H1 (cell line): ENCODE measurements at regions not wholly inside any gene's neighbourhood (a gene's known extent, or its start where the extent isn't known, plus 50 kb on each side); places are given as distances from the start of the nearest gene placed in this dataset.

Source experiments
- CTCF ChIA-PET: fragments of 300-600 bp; sonication (Branson Sonifier 250); formaldehyde crosslinking; loops from one replicate; lab custom pipeline; 2021; ENCODE audit not compliant: partially characterized antibody; lab: Charles Lee
- POLR2A ChIA-PET: fragments of 300-600 bp; sonication (Branson Sonifier 250); formaldehyde crosslinking; loops from one replicate; lab custom pipeline; 2021; ENCODE audit warnings: inconsistent platforms; ENCODE audit not compliant: partially characterized antibody; lab: Charles Lee
- DNase-seq, 2 experiments: peaks; one replicate each; pipeline versions ENCODE4 v3.0.0 to v3.0.0-alpha.2; 2010 to 2022; ENCODE audit warnings: low spot score in 2 of 2, low read depth in 1 of 2, mixed read lengths in 1 of 2
- FAIRE-seq: peaks from 2 replicates; lab custom pipeline; 2011; peaks lifted over from hg19 to GRCh38; lab: Jason Lieb, UNC
- H2AFZ ChIP-seq: 2 replicates; pipeline ENCODE4 v1.8.1; 2012; ENCODE audit warnings: low read length, inconsistent platforms
- H2AK5ac ChIP-seq: 2 replicates; pipeline ENCODE4 v1.6.1; 2013; ENCODE audit warnings: low read depth, low read length
- H2BK120ac ChIP-seq: replicated peaks from 2 replicates; pipeline ENCODE3; 2013; ENCODE audit warnings: low read depth, low read length, inconsistent platforms
- H2BK12ac ChIP-seq: 2 replicates; pipeline ENCODE4 v1.6.1; 2013; ENCODE audit warnings: low read depth, low read length
- H2BK15ac ChIP-seq: 2 replicates; pipeline ENCODE4 v1.6.1; 2013; ENCODE audit warnings: low read length
- H2BK20ac ChIP-seq: 2 replicates; pipeline ENCODE4 v1.6.1; 2013; ENCODE audit warnings: low read length
- H2BK5ac ChIP-seq: 2 replicates; pipeline ENCODE4 v1.6.1; 2013; ENCODE audit warnings: low read depth, low read length
- H3K14ac ChIP-seq: 2 replicates; pipeline ENCODE4 v1.6.1; 2013; ENCODE audit warnings: inconsistent platforms; ENCODE audit not compliant: insufficient read length
- H3K18ac ChIP-seq: 2 replicates; pipeline ENCODE4 v1.6.1; 2013; ENCODE audit warnings: low read length; ENCODE audit errors: extremely low read depth
- H3K23ac ChIP-seq: 2 replicates; pipeline ENCODE4 v1.6.1; 2013; ENCODE audit warnings: inconsistent platforms; ENCODE audit not compliant: insufficient read length
- H3K23me2 ChIP-seq: 2 replicates; pipeline ENCODE4 v1.6.1; 2013; ENCODE audit warnings: low read depth, low read length
- H3K27ac ChIP-seq: 2 replicates; pipeline ENCODE4 v1.6.1; 2011; ENCODE audit warnings: low read depth, low read length, inconsistent platforms
- H3K27me3 ChIP-seq, 4 experiments: replicated peaks in 1 of 4; 1 replicate in 1 of 4; 2 replicates in 3 of 4; pipeline versions ENCODE4 v1.6.1 to v1.8.1; 2011 to 2013; ENCODE audit warnings: low read length in 3 of 4, mild to moderate bottlenecking in 3 of 4, inconsistent platforms in 2 of 4, mixed read lengths in 2 of 4, moderate library complexity in 1 of 4; ENCODE audit not compliant: control insufficient read depth in 3 of 4, insufficient read depth in 3 of 4; ENCODE audit errors: extremely low read depth in 1 of 4
- H3K36me3 ChIP-seq, 4 experiments: 2 replicates each; pipeline versions ENCODE4 v1.6.1 to v1.8.1; 2011 to 2013; ENCODE audit warnings: mild to moderate bottlenecking in 4 of 4, low read length in 3 of 4, moderate library complexity in 2 of 4, control low read depth in 1 of 4, inconsistent platforms in 1 of 4; ENCODE audit not compliant: insufficient read depth in 4 of 4, control insufficient read depth in 2 of 4
- H3K4ac ChIP-seq: replicated peaks from 2 replicates; pipeline ENCODE3; 2013; ENCODE audit warnings: low read length, low read depth, mixed read lengths, inconsistent platforms; ENCODE audit not compliant: insufficient read length
- H3K4me1 ChIP-seq, 4 experiments: replicated peaks in 1 of 4; 1 replicate in 1 of 4; 2 replicates in 3 of 4; pipeline versions ENCODE4 v1.6.1 to v1.8.1; 2011 to 2013; ENCODE audit warnings: low read length in 3 of 4, inconsistent platforms in 2 of 4, mixed read lengths in 1 of 4; ENCODE audit not compliant: insufficient read depth in 4 of 4, control insufficient read depth in 3 of 4
- H3K4me2 ChIP-seq, 2 experiments: 2 replicates each; pipeline versions ENCODE4 v1.6.1 to v1.8.1; 2011 to 2013; ENCODE audit warnings: low read depth in 2 of 2, low read length in 2 of 2, control low read depth in 1 of 2, inconsistent platforms in 1 of 2, mild to moderate bottlenecking in 1 of 2; ENCODE audit not compliant: insufficient read depth in 1 of 2
- H3K4me3 ChIP-seq, 4 experiments: fragments of 200-600, 300-600 bp in 1 of 4; sonication (generic), shearing (Covaris generic), sonication (Bioruptor Twin) in 1 of 4; 2 replicates each; pipeline versions ENCODE4 v1.5.1 to v1.8.1; 2011 to 2016; ENCODE audit warnings: low read length in 4 of 4, low read depth in 3 of 4, control low read depth in 2 of 4, inconsistent platforms in 2 of 4, mild to moderate bottlenecking in 2 of 4, mixed read lengths in 1 of 4, moderate library complexity in 1 of 4; ENCODE audit not compliant: insufficient read depth in 2 of 4; ENCODE audit errors: extremely low read depth in 1 of 4
- H3K56ac ChIP-seq: replicated peaks from 2 replicates; pipeline ENCODE3; 2013; ENCODE audit warnings: low read depth, mild to moderate bottlenecking, mixed read lengths, low read length, inconsistent platforms; ENCODE audit not compliant: insufficient read length
- H3K79me1 ChIP-seq: 2 replicates; pipeline ENCODE4 v1.6.1; 2013; ENCODE audit warnings: low read depth, low read length, control low read depth
- H3K79me2 ChIP-seq, 2 experiments: 2 replicates each; pipeline versions ENCODE4 v1.6.1 to v1.8.1; 2012 to 2013; ENCODE audit warnings: low read length in 2 of 2, mild to moderate bottlenecking in 2 of 2, inconsistent platforms in 1 of 2; ENCODE audit not compliant: insufficient read depth in 2 of 2, control insufficient read depth in 1 of 2
- H3K9ac ChIP-seq, 4 experiments: replicated peaks in 1 of 4; 1 replicate in 1 of 4; 2 replicates in 3 of 4; pipeline versions ENCODE4 v1.6.1 to v1.8.1; 2011 to 2013; ENCODE audit warnings: low read depth in 3 of 4, low read length in 3 of 4, control low read depth in 2 of 4, mild to moderate bottlenecking in 2 of 4, moderate library complexity in 2 of 4, inconsistent platforms in 1 of 4; ENCODE audit errors: extremely low read depth in 1 of 4
- H3K9me3 ChIP-seq, 2 experiments: 2 replicates each; pipeline versions ENCODE4 v1.6.1 to v1.8.1; 2012 to 2013; ENCODE audit warnings: mild to moderate bottlenecking in 2 of 2, moderate library complexity in 2 of 2, control low read depth in 1 of 2, inconsistent platforms in 1 of 2, low read depth in 1 of 2, low read length in 1 of 2, mixed read lengths in 1 of 2; ENCODE audit not compliant: insufficient read depth in 2 of 2
- H4K20me1 ChIP-seq, 2 experiments: replicated peaks in 1 of 2; 2 replicates each; pipeline versions ENCODE3 to v1.8.1; 2011 to 2013; ENCODE audit warnings: inconsistent platforms in 2 of 2, low read length in 2 of 2, mild to moderate bottlenecking in 1 of 2; ENCODE audit not compliant: insufficient read depth in 2 of 2, control insufficient read depth in 1 of 2
- H4K5ac ChIP-seq: 2 replicates; pipeline ENCODE4 v1.6.1; 2013; ENCODE audit warnings: low read length, low read depth, mixed read lengths, inconsistent platforms; ENCODE audit not compliant: insufficient read length
- H4K8ac ChIP-seq: 2 replicates; pipeline ENCODE4 v1.8.0; 2013; ENCODE audit warnings: mild to moderate bottlenecking, moderate library complexity, low read length, inconsistent platforms; ENCODE audit not compliant: insufficient read depth; ENCODE audit errors: extremely low read depth
- H4K91ac ChIP-seq: replicated peaks from 2 replicates; pipeline ENCODE3; 2013; ENCODE audit warnings: low read length, mixed read lengths, inconsistent platforms; ENCODE audit not compliant: insufficient read length
- ATF2 ChIP-seq: IDR thresholded peaks from 2 replicates; pipeline ENCODE4 v1.6.1; 2012; ENCODE audit warnings: low read length, inconsistent platforms
- E2F6 ChIP-seq: IDR thresholded peaks from 2 replicates; pipeline ENCODE4 v1.6.1; 2012; ENCODE audit warnings: inconsistent platforms
- POU5F1 ChIP-seq: IDR thresholded peaks from 2 replicates; pipeline ENCODE4 v1.6.1; 2011; ENCODE audit warnings: low read depth, mild to moderate bottlenecking, low read length, moderate library complexity
- RFX5 ChIP-seq: IDR thresholded peaks from 2 replicates; pipeline ENCODE4 v1.6.1; 2011; ENCODE audit warnings: low read depth, low read length, improper control_type of control experiment, borderline replicate concordance
- SRF ChIP-seq: IDR thresholded peaks from 2 replicates; pipeline ENCODE4 v1.6.1; 2011; ENCODE audit warnings: mild to moderate bottlenecking, low read depth, low read length, moderate library complexity
- YY1 ChIP-seq: IDR thresholded peaks from 2 replicates; pipeline ENCODE4 v1.6.1; 2011; ENCODE audit warnings: low read depth, mild to moderate bottlenecking, low read length
- WGBS, 2 experiments: shearing (Covaris generic) in 1 of 2; methylation state at CpG; one replicate each; pipeline versions ENCODE4 v1.1.6 to v1.1.7; 2013 to 2015; ENCODE audit warnings: low lambda C conversion rate in 2 of 2, mixed read lengths in 2 of 2, inconsistent platforms in 1 of 2, low coverage in 1 of 2, missing lambda C conversion rate in 1 of 2; ENCODE audit not compliant: insufficient replicate concordance in 2 of 2, insufficient coverage in 1 of 2, insufficient read length in 1 of 2; ENCODE audit errors: extremely low coverage in 1 of 2, missing lambda C conversion rate in 1 of 2; 5-methylcytosine and 5-hydroxymethylcytosine counted together

- Histone ChIP-seq H2BK12ac (no peak overlapping the region), H3K9me3 (no peaks in the 10 kb centered on the region), H3K36me3 (no peaks in the 10 kb centered on the region), H2BK15ac (no peak overlapping the region), H3K23me2 (no peaks in the 10 kb centered on the region), H3K9ac (no peak overlapping the region), H3K23ac (no peak overlapping the region), H2BK5ac (no peak overlapping the region), H3K18ac (no peak overlapping the region), H3K79me1 (no peaks in the 10 kb centered on the region), H3K4me1 (no peaks in the 10 kb centered on the region), H2BK120ac (no peak overlapping the region), H3K56ac (no peak overlapping the region), H4K20me1 (no peaks in the 10 kb centered on the region), H2AK5ac (no peak overlapping the region), H3K4me2 (no peak overlapping the region), H2AFZ (no peak overlapping the region), H3K27me3 (no peaks in the 10 kb centered on the region), H4K8ac (no peak overlapping the region), H3K14ac (no peak overlapping the region), H3K79me2 (no peaks in the 10 kb centered on the region), H2BK20ac (no peak overlapping the region), H4K5ac (no peak overlapping the region), H3K27ac (no peak overlapping the region), H4K91ac (no peak overlapping the region), H3K4ac (no peak overlapping the region), H3K4me3 (no peak overlapping the region)
- DNase-seq (no peak), FAIRE-seq (no peak)
- ChIA-PET CTCF (no interaction called here), POLR2A (no interaction called here)
- WGBS, 2 experiments: 70% methylated on average over 2 of the region's 2 CpGs; no CpG with 5 or more reads in 1 of the 2 experiments
- TF ChIP-seq ATF2 (no peak), YY1 (no peak), SRF (no peak), E2F6 (no peak), RFX5 (no peak), POU5F1 (no peak)
Measured at GRCh38 chr13:66205807-66206206, 1024.3 kb downstream of the PCDH9 start.
